GM18870 (cell line): ENCODE measurements at regions not wholly inside any gene's neighbourhood (a gene's known extent, or its start where the extent isn't known, plus 50 kb on each side); places are given as distances from the start of the nearest gene placed in this dataset.
"Not testable (repeated sequence)": the region's sequence is repeated elsewhere in the genome, so short reads cannot be mapped to it uniquely, and the experiment has no call there.

Source experiments
- ATAC-seq: cut with Tn5 transposase; IDR thresholded peaks from one replicate; pipeline ENCODE4 v1.9.1; 2021; ENCODE audit warnings: moderate library complexity; ENCODE audit not compliant: unreplicated experiment

- ATAC-seq, result no peak
These were observed 654.0 kb upstream of the ACO1 start for GRCh38 chr9:31730398-31730797.

GRCh38 chr9:31733166-31733565 lies 651.3 kb upstream of the ACO1 start:
- ATAC-seq, result no peak

DNA sequence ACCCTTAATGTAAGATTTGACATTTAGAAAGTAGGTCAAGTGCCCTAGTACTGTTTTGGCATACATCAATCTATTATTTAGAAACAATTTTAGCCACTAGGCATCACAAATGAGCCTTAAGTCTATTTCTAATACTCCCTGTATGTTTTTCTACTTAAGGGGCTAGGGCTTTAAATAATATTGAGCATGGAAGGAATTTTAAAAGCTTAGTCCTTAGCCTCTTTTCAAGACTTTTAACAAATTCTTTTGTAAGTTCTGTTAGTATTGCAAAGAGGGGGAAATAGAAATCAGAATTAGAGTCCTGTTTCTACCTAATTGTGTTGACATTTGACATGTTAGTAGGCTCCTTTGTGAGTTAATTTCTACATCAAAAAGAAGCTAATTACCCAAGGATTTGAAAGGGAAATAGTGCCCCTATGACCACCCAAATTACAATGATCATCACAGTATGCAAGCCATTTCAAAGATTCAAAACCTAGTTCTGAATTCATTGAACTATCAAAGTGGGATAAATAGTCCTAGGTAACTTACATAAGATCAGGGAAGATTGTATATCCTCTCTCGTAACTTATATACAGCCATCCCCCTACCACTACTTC lies 647.8 kb upstream of the ACO1 start:
- no peak for ATAC-seq

DNA sequence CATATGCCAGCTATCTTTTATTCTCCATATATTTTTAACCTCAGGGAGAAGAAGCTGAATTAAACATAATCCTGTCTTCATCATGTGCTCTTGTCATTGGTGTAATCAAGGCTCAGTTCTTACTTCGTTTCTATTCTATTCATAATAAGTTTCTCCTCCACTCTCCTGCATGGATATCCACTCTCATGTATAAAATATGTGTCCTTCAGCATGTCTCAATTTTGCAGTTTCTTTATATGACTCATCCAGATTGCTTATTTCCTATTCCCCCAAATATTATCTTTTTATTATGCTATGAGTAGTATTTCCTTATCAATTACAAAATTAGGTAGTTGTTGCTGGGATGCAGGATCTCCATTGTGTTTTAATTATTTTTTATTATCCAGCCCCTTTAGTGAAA lies 643.7 kb upstream of the ACO1 start:
- ATAC-seq, result no peak

GRCh38 chr9:31744589-31744988 lies 639.9 kb upstream of the ACO1 start:
- no peak for ATAC-seq

DNA sequence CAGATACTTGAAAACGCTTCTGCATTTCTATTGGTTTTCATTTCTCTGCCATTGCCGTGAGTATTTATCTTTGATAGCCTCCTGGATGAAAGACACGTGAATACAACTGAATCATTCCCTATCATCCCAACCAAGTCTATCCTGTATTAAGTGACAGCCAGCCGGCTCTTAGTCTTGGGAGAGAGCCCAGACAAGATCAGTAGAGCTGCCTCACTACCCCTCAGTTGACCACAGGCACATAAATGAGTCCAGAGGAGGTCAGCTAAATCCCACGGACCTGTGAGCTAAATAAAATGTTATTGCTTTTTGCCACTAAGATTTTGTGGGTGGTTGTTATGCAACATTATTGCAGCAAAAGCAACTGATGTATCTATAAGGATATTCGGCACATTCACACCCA lies 639.0 kb upstream of the ACO1 start:
- no peak for ATAC-seq

DNA sequence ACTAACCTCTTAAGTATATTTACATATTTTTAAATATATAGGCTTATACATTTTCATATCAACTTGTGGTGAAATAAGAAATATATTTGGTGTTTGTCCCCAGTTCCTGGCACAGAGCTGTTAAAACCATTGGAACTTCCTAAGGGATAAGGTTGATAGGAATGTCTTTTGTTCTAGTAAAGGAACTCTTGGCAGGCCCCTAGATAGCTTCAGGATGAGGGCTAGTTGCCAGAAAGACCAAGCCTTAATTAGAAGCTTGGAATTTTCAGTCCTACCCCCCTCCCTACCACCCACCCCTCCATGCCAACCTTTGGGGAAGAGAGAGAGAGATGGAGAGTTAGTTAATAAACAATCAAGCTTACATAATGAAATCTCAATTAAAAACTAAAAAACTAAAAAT lies 638.6 kb upstream of the ACO1 start:
- ATAC-seq, result no peak

DNA sequence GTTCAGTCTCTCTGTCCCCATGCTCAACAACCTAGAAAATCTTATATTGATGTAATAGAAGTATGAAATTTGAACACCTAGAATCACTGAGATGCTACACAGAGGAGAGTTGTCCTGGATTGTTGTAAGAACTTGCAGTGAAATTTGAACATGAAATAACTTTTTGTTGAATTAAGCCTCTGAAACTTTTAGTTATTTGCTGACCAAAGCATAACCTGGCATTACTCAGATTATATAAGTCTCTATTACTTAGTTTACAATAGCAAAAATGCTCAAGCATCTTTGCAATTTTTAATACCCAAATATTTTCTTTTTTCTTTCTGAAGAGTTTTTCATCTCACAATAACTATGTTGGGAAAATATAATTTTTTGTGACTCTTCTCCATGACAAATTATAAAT lies 630.7 kb upstream of the ACO1 start:
- ATAC-seq, result no peak

DNA sequence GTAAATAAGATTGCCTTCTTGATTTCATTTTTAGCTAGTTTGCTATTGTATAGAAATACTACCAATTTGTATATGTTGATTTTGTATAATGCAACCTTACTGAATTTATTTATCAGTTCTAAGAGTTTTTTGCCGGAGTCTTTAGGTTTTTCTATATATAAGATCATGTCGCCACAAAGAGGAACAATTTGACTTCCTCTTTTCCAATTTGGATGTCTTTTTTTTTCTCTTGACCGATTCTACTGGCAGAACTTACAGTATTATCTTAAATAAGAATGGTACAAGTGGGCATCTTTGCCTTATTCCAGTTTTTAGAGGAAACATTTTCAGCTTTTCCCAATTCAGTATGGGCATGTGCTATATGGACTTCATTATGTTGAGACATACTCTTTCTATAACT lies 624.7 kb upstream of the ACO1 start:
- ATAC-seq, result no peak

DNA sequence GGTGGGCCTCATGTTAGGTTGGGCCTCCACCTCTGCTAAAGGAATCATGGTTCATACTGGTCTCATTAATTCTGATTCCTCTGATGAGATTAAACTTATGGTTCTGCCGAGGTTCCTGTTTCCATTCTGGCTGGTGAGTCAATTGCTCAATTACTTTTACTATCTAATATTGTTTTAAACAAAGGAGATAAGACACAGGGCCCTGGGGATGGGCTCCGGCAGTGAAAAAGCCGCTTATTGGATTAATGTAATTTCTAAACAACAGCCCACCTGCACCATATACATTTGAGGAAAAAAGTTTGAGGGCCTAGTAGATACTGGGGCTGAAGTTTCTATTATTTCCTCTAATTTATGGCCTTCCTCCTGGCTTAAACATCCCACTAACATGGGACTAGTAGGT lies 610.4 kb upstream of the ACO1 start:
- ATAC-seq, result not testable (repeated sequence)

GRCh38 chr9:31774571-31774970 lies 609.9 kb upstream of the ACO1 start:
- no peak for ATAC-seq

DNA sequence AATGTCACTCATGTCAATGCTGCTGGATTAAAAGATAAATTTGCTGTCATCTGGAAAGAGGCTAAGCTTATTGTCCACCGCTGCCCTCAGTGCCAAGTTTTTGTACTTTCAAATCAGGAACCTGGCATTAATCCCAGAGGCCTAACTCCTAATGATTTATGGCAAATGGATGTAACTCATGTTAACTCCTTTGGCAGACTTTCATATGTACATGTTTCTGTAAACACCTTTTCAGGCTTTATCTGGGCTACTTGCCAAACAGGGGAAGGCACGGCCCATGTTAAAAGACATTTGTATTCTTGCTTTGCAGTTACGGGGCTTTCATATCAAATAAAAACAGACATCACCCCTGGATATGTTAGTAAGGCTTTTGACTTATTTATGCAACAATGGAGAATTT lies 608.0 kb upstream of the ACO1 start:
- no peak for ATAC-seq

GRCh38 chr9:31783491-31783890 lies 601.0 kb upstream of the ACO1 start:
- ATAC-seq, result no peak

DNA sequence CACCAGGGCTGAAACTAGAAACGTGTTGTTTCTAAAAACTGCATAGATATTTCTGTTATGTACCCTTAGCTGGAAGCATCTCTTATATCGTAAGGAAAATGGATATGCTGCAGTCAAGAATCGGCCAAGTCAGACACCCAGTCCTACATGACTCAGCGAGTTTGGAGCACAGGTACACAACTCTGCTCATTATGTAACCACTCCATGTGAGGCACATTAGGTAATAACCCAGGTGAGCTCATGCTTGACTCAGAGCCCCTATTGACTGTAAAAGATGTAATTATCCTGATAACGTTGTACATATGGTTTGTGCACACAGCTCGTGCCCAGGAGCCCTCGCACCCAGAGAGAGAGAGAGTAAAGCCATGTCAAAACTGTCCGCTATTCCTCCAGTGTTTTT lies 593.7 kb upstream of the ACO1 start:
- no peak for ATAC-seq

- no peak for ATAC-seq
These were observed 584.4 kb upstream of the ACO1 start for GRCh38 chr9:31799953-31800609.

- ATAC-seq, result no peak
These were observed 576.7 kb upstream of the ACO1 start for GRCh38 chr9:31807574-31808256.

GRCh38 chr9:31808766-31809165 lies 575.7 kb upstream of the ACO1 start:
- ATAC-seq, result no peak

DNA sequence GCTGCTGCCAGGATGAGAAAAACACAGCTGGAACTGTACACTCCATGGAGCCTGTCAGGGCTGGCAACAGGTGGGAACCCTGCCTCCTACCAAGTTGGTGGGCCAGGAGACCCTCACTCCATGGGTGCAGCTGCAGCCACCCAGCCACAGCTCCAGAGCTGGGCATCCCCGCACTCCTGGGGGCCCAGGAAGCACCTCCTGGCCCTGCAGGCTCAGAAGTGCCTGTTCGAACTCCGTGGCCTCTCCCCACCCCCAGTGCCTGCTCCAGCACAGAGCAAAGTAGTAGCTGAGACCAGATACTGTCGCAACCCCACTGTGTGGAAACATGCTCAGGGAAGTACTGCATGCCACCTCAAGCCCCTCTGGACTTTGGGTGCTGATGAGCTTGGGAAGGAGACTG lies 564.0 kb upstream of the ACO1 start:
- ATAC-seq, result no peak

DNA sequence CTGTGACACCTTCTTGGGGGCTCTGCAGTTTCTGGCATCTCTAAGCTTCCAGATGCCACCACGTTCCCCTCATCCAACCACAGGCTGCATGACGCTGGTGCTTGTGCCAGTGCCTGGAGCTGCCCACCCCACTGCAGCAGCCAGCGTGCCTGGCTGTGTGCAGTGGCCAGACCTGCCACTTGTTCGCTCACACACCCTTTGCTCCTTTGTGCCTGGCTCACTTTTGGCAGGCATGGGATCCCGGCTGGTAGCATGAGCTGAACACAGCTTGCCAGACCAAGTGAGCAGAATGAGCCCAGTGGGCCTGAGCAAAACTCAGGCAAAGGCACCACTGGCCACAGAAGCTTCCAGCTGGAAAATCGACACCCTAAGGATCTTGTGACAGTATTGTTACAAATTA lies 562.9 kb upstream of the ACO1 start:
- ATAC-seq, result no peak

GRCh38 chr9:31823365-31823764 lies 561.1 kb upstream of the ACO1 start:
- ATAC-seq, result no peak

DNA sequence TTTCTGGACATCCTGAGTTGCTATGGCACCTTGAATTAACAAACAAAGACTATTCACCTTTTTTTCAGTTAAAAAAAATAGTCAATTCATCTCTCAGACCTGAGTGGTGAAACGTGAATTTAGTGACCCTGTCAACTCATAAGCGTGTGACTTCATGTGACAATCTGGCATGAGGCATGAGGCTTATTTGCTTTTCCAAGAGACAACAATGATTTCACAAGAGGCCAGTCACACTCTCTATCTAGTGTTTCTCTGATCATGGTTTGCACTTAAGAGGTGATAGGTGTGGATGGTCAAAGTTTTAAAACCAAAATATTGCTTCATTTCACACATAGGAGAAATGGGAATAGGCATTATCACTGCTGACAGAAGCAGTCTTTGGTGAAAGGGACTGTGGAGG lies 559.6 kb upstream of the ACO1 start:
- ATAC-seq, result no peak

DNA sequence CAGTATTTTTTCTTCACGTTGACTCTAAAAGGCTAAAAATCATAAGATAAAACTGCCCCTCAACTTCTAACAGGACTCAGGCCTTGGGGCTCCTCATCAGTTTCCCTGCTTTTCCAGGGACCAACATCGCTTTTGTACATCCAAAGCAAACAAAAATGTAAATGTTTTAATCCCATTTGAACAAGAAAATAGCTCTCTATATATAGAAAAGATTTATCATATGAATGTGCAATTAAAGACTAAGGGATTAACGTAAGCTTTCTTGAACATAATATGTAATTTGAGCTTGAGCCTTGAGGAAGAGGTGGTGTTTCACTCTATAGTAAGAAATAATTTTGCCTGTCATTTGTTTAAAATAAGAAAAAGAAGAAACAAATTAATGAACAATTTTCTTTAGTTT lies 547.2 kb upstream of the ACO1 start:
- ATAC-seq, result no peak

- ATAC-seq, result no peak
These were observed 545.2 kb upstream of the ACO1 start for GRCh38 chr9:31839273-31839672.
